Fibroblast of pulmonary artery (primary cell): ENCODE measurements at regions not wholly inside any gene's neighbourhood (a gene's known extent, or its start where the extent isn't known, plus 50 kb on each side); places are given as distances from the start of the nearest gene placed in this dataset.

Source experiments
- DNase-seq: peaks from one replicate; pipeline ENCODE4 v3.0.0-alpha.2; 2010; ENCODE audit warnings: low read depth
- H3K4me3 ChIP-seq: replicated peaks from 2 replicates; pipeline ENCODE4 v1.5.1; 2011; ENCODE audit warnings: low read depth, mild to moderate bottlenecking, control low read depth, low read length, moderate library complexity
- TF ChIP-seq, protein P1 (sequence below): IDR thresholded peaks from 2 replicates; pipeline ENCODE4 v1.5.1; 2011; ENCODE audit warnings: mild to moderate bottlenecking, control low read depth, low read length, inconsistent platforms; ENCODE audit errors: missing control alignments

DNA sequence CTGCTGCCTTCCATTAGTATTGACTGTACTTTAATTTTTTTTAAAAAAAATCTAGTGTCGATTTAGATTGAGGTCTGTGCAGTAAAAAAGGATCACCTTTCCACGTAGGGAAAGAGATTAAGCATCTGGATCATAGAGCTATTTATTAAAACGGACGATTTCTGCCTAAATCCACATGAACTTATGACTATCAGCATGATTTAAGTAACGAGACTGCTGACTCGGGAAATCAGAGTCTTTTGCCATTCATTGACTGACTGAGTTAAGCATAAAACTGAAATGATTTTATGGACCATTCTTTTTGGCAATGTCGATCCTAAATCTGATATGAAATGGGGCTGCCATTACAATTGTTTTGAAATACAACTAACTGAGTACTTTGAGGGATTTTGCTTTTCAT, 261.7 kb downstream of the SAMD5 start:
- no peak for DNase-seq
- H3K4me3 ChIP-seq: no peak overlapping the region
- TF ChIP-seq, protein P1, sequence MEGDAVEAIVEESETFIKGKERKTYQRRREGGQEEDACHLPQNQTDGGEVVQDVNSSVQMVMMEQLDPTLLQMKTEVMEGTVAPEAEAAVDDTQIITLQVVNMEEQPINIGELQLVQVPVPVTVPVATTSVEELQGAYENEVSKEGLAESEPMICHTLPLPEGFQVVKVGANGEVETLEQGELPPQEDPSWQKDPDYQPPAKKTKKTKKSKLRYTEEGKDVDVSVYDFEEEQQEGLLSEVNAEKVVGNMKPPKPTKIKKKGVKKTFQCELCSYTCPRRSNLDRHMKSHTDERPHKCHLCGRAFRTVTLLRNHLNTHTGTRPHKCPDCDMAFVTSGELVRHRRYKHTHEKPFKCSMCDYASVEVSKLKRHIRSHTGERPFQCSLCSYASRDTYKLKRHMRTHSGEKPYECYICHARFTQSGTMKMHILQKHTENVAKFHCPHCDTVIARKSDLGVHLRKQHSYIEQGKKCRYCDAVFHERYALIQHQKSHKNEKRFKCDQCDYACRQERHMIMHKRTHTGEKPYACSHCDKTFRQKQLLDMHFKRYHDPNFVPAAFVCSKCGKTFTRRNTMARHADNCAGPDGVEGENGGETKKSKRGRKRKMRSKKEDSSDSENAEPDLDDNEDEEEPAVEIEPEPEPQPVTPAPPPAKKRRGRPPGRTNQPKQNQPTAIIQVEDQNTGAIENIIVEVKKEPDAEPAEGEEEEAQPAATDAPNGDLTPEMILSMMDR: no peak

DNA sequence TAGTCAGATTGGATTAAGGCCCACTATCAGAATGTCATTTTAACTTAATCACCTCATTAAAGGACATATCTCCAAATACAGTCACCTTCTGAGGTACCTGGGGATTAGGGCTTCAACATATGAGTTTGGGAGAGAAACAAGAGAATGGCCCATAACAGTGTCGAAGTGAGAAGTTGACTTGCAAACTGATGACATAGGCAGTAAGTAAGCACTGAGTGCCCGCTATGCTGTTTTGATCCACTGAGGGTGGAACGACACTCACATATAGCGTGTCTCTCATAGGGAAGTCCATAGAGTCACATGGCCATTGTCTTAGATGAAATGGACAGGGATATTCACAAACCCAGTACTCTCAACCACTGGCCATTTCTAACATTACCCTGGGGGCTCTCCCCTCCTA, 264.2 kb downstream of the SAMD5 start:
- DNase-seq: no peak
- H3K4me3 ChIP-seq: no peak overlapping the region
- TF ChIP-seq, protein P1: no peak

DNA sequence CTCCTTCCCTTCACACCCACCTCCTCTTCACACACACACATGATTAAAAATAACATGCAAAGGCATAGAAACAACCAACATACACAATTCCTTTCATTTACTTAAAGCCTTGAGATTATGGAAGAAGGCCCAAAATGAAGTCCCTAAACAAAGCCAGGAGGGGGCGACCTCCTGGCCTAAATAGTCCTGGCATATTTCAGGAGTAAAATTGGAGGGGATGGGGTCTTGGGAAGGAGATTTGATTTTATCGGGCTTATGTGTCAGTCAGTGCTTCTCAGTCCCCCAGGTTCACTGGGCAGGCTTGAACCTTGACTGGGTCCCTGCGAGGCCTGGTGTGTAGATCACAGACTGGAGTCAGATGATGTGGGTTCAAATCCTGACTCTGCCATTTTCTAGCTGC, 266.4 kb downstream of the SAMD5 start:
- TF ChIP-seq, protein P1: peak; percentile 10
- no peak overlapping the region for H3K4me3 ChIP-seq
- no peak for DNase-seq

DNA sequence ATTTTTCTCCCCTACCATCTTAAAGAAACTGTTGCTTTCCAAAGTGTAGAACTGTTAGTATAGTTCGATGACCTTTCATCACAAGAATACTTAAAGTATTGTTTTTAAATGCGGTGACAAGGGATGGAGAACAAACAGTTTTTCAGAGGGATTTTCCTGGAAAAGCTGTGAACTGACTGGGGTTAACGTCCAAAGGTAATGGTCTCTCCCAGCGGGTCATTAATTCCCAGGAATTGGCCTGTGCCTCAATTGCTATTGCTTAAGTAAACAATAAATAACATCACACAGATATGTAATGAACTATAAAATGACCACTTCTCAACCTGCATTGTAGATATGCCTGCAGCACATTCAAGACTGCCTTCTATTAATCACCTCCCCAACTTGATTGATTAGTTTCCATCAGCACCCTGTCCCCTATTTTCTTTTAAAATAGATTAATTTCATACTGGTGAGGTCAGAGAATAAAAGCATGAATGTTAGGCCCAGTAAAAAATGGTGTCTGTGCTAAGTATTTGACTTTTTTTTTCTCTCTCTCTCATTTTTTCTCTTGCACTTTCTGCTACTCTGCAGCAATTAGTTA, 268.2 kb downstream of the SAMD5 start:
- H3K4me3 ChIP-seq: no peak overlapping the region
- TF ChIP-seq, protein P1: no peak
- no peak for DNase-seq

DNA sequence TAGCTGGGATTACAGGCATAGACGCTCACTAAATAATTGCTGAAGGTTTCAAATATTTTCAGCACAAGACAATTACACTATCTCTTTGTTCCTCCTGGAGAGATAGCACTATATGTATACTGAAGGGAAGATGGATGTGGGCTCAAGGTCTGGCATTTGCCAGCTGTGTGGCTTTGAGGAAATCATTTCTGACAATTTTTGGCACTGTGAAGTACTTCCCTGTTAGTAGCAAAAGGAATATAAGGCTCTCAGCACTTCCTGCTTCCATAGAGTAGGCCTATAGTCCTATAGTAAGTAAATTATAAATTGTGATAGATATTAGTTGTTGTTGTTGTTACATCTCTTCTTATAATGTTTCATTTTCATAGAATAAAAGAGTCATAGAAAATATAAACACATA, 271.1 kb downstream of the SAMD5 start:
- no peak for DNase-seq
- no peak overlapping the region for H3K4me3 ChIP-seq
- TF ChIP-seq, protein P1: no peak

DNA sequence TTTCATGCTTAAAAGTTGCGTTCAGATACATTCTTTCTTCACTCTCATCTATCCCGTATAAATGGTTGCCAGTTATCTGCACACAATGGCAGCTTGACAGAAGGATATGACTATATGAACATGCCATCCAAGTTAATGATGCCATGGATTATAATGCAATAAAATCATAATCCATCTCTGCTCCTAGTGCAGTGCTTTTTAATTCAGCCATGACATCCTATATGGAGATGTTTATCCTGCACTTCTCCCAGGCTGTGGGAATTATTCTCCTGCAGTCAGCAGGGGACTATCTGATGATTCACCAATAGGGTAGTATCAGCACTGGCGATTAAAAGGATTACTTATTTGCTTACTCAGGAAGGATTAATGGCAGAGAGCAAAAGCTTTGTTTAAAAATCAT, 273.8 kb downstream of the SAMD5 start:
- no peak overlapping the region for H3K4me3 ChIP-seq
- peak; percentile 2 for DNase-seq
- TF ChIP-seq, protein P1: no peak

DNA sequence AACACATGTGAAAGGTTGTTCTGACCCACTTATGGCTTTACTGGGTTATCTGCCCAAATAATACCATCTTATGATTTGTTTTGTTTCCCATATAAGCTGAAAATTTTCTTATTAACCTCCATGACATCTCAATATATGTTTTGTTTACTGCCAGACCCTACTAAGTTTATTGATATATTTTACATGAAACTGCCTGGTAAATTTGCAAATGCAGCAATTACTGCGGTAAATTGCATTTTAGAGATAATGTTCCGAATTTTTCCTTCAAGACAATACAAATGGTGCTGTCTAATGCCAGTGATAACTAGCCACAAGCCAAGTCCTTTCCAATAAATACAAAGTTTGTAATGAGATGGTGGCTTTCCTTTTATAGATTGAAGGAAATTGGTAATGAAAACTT, 275.9 kb downstream of the SAMD5 start:
- DNase-seq: no peak
- TF ChIP-seq, protein P1: no peak

More for the DNA sequence above, 275.9 kb downstream of the SAMD5 start:
- no peak overlapping the region for H3K4me3 ChIP-seq
